Loucy (cell line): ENCODE measurements at regions not wholly inside any gene's neighbourhood (a gene's known extent, or its start where the extent isn't known, plus 50 kb on each side); places are given as distances from the start of the nearest gene placed in this dataset.

ENCODE experiments used
- EZH2phosphoT487 ChIP-seq: fragments of 200-600 bp; IDR thresholded peaks from 2 replicates; pipeline ENCODE4 v1.6.1; 2018; ENCODE audit warnings: antibody characterized with exemption, mild to moderate bottlenecking, moderate library complexity, borderline replicate concordance
- TF ChIP-seq, protein P1 (sequence below): fragments of 200-600 bp; sonication (generic); conservative IDR thresholded peaks from 2 replicates; pipeline ENCODE4 v1.5.1; 2014; ENCODE audit warnings: mild to moderate bottlenecking, antibody characterized with exemption, low read length

DNA sequence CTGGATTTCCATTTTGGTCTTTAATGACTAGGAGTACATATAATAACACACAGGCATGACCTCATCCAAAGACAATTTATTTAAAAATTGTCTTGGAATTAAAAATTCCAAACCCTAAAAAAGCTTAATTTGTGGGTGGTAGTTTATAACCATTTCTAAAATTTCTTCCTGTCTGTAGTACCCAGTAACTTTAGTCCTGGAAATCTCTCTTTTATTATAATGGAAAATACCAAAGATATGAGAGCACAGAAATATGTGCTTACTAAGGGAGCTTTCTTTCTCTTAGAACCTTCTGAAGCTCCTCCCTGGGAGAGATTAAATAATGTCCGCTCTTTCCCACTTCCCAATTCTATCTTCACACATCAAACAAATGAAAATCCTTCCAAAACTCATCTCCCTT lies 70.5 kb upstream of the PRL start:
- TF ChIP-seq, protein P1, sequence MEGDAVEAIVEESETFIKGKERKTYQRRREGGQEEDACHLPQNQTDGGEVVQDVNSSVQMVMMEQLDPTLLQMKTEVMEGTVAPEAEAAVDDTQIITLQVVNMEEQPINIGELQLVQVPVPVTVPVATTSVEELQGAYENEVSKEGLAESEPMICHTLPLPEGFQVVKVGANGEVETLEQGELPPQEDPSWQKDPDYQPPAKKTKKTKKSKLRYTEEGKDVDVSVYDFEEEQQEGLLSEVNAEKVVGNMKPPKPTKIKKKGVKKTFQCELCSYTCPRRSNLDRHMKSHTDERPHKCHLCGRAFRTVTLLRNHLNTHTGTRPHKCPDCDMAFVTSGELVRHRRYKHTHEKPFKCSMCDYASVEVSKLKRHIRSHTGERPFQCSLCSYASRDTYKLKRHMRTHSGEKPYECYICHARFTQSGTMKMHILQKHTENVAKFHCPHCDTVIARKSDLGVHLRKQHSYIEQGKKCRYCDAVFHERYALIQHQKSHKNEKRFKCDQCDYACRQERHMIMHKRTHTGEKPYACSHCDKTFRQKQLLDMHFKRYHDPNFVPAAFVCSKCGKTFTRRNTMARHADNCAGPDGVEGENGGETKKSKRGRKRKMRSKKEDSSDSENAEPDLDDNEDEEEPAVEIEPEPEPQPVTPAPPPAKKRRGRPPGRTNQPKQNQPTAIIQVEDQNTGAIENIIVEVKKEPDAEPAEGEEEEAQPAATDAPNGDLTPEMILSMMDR = no peak
- no peak for TF ChIP-seq EZH2phosphoT487
